ENCODE measurements at regions not wholly inside any gene's neighbourhood (a gene's known extent, or its start where the extent isn't known, plus 50 kb on each side); places are given as distances from the start of the nearest gene placed in this dataset.

DNA sequence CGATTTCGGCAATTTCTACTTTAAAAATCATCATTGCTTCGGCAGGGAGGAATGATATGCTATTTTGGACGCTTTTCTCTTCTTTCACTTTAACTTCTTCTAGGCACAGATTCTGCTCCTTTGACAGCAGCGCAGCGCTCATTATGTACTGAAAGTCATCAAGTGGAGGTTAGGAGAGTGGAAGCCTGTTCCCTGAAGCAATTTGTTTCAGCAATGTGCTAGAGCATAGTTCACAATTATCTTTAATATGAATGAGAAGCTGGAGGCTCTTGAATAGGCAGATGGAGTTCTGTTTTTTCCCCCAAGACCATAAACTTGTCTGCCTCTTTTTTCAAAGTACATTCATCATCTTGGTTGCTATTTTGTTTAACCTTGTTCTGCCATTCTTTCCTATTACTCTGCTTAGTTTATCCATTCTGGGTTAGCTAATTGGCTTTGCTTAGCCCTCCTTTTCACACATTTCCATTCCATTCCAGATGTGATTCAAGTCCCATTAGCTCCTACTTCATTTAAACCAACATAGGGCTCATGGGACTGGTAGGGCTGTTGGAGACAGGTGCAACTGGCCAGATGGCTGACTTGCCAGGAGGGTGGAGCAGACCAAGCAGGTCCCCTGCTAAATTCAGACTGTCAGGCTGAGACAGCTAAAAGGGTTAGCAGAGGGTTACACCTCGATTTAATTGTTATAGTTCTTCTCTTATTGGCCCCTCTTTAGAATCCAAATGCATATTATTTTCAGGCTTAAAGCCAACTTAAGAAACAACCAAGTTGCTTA, 534.7 kb upstream of the CBLB start:
- Histone ChIP-seq H3K4me1 (ENCODE audit: insufficient read depth, low read length) (no peaks in the 10 kb centered on the region), H3K79me2 (ENCODE audit: insufficient read depth, low read length) (no peaks in the 10 kb centered on the region), H3K36me3 (ENCODE audit: insufficient read depth, low read length) (no peaks in the 10 kb centered on the region), H3K4me2 (ENCODE audit: insufficient read depth, low read length) (no peak overlapping the region), H2AFZ (ENCODE audit: low read depth, low read length) (no peak overlapping the region), H3K4me3 (ENCODE audit: low read depth in 1 of 2, low read length in 2 of 2) (no peak overlapping the region), H3K27ac (ENCODE audit: low read length) (no peak overlapping the region), H4K20me1 (ENCODE audit: insufficient read depth, low read length) (no peaks in the 10 kb centered on the region), H3K9me3 (ENCODE audit: insufficient read depth, low read length, severe bottlenecking) (no peaks in the 10 kb centered on the region), H3K27me3 (ENCODE audit: insufficient read depth, low read length, poor library complexity) (no peaks in the 10 kb centered on the region), H3K9ac (ENCODE audit: low read depth, low read length) (no peak overlapping the region)
- ATAC-seq (ENCODE audit: insufficient read depth, low read depth) (no peak), DNase-seq (no peak)
- TF ChIP-seq, protein P1, sequence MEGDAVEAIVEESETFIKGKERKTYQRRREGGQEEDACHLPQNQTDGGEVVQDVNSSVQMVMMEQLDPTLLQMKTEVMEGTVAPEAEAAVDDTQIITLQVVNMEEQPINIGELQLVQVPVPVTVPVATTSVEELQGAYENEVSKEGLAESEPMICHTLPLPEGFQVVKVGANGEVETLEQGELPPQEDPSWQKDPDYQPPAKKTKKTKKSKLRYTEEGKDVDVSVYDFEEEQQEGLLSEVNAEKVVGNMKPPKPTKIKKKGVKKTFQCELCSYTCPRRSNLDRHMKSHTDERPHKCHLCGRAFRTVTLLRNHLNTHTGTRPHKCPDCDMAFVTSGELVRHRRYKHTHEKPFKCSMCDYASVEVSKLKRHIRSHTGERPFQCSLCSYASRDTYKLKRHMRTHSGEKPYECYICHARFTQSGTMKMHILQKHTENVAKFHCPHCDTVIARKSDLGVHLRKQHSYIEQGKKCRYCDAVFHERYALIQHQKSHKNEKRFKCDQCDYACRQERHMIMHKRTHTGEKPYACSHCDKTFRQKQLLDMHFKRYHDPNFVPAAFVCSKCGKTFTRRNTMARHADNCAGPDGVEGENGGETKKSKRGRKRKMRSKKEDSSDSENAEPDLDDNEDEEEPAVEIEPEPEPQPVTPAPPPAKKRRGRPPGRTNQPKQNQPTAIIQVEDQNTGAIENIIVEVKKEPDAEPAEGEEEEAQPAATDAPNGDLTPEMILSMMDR (IDR thresholded peaks at IDR 0.05; ENCODE audit: borderline replicate concordance, extremely low read depth, low read length, poor library complexity, severe bottlenecking), result no peak
- no peak for TF ChIP-seq EZH2 (IDR thresholded peaks at IDR 0.05; ENCODE audit: borderline replicate concordance, low read depth, low read length, severe bottlenecking)

DNA sequence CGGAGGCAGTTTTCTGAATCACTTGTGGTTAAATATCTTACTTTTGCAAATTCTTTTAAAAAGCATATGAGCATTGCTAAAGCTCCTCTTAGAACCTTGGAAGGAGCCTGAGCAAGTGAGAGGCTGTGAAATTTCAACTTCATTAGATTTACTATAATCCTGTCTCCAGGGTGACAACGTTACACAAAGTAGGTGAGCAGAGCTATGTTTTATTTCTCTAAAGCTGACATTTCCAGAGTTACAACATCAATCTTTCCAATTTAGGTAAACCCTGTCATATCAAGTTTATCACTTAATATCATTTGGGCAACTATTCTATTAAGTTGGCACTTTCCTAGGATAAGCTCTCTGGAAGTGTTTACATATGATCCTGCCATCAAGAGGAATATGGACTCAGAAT, 544.9 kb upstream of the CBLB start:
- no peaks in the 10 kb centered on the region for H3K9me3 ChIP-seq (ENCODE audit: insufficient read depth, low read length, severe bottlenecking)
- H4K20me1 ChIP-seq (ENCODE audit: insufficient read depth, low read length), result no peaks in the 10 kb centered on the region
- H2AFZ ChIP-seq (ENCODE audit: low read depth, low read length), result no peak overlapping the region
- TF ChIP-seq, protein P1 (IDR thresholded peaks at IDR 0.05; ENCODE audit: borderline replicate concordance, extremely low read depth, low read length, poor library complexity, severe bottlenecking), result no peak
- H3K4me3 ChIP-seq (ENCODE audit: low read depth in 1 of 2, low read length in 2 of 2), result no peak overlapping the region
- DNase-seq (no peak), ATAC-seq (ENCODE audit: insufficient read depth, low read depth) (no peak)
- no peak overlapping the region for H3K4me2 ChIP-seq (ENCODE audit: insufficient read depth, low read length)
- H3K36me3 ChIP-seq (ENCODE audit: insufficient read depth, low read length), result no peaks in the 10 kb centered on the region
- H3K4me1 ChIP-seq (ENCODE audit: insufficient read depth, low read length), result no peaks in the 10 kb centered on the region
- H3K27ac ChIP-seq (ENCODE audit: low read length), result no peak overlapping the region
- H3K27me3 ChIP-seq (ENCODE audit: insufficient read depth, low read length, poor library complexity), result no peaks in the 10 kb centered on the region
- H3K79me2 ChIP-seq (ENCODE audit: insufficient read depth, low read length), result no peaks in the 10 kb centered on the region
- H3K9ac ChIP-seq (ENCODE audit: low read depth, low read length), result no peak overlapping the region

DNA sequence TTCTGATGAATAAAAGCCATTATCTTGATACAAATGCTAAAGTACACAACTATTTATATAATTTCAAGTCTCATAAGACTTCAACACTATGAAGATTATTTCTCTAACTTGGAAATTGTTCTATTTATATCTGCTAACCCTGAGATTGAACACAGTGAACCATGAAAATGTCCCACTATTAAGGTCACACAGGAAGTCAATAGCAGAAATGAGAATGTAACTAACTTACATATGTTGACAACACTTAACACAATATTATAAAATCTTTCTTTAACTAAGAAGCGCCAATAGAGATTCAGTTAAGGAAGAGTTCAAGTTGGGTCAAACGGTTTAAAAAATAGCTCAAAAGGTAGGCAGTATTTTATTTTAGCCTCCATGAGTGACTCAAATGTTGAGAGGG, 551.8 kb upstream of the CBLB start:
- Histone ChIP-seq H3K4me1 (ENCODE audit: insufficient read depth, low read length) (peaks cover 7% of the 10 kb centered on the region), H2AFZ (ENCODE audit: low read depth, low read length) (no peak overlapping the region), H3K36me3 (ENCODE audit: insufficient read depth, low read length) (no peaks in the 10 kb centered on the region), H3K9ac (ENCODE audit: low read depth, low read length) (no peak overlapping the region), H3K9me3 (ENCODE audit: insufficient read depth, low read length, severe bottlenecking) (no peaks in the 10 kb centered on the region), H3K79me2 (ENCODE audit: insufficient read depth, low read length) (no peaks in the 10 kb centered on the region), H3K27me3 (ENCODE audit: insufficient read depth, low read length, poor library complexity) (no peaks in the 10 kb centered on the region), H4K20me1 (ENCODE audit: insufficient read depth, low read length) (no peaks in the 10 kb centered on the region), H3K4me2 (ENCODE audit: insufficient read depth, low read length) (no peak overlapping the region), H3K4me3 (ENCODE audit: low read depth in 1 of 2, low read length in 2 of 2) (no peak overlapping the region), H3K27ac (ENCODE audit: low read length) (no peak overlapping the region)
- DNase-seq (no peak), ATAC-seq (ENCODE audit: insufficient read depth, low read depth) (no peak)
- TF ChIP-seq, protein P1 (IDR thresholded peaks at IDR 0.05; ENCODE audit: borderline replicate concordance, extremely low read depth, low read length, poor library complexity, severe bottlenecking), result no peak
- TF ChIP-seq EZH2 (IDR thresholded peaks at IDR 0.05; ENCODE audit: borderline replicate concordance, low read depth, low read length, severe bottlenecking), result no peak
